GM19025 (cell line): ENCODE measurements at regions not wholly inside any gene's neighbourhood (a gene's known extent, or its start where the extent isn't known, plus 50 kb on each side); places are given as distances from the start of the nearest gene placed in this dataset.
"Not testable (repeated sequence)": the region's sequence is repeated elsewhere in the genome, so short reads cannot be mapped to it uniquely, and the experiment has no call there.

Source experiments
- ATAC-seq: cut with Tn5 transposase; IDR thresholded peaks from one replicate; pipeline ENCODE4 v1.9.1; 2021; ENCODE audit warnings: mild to moderate bottlenecking, low read depth, moderate library complexity; ENCODE audit not compliant: unreplicated experiment

GRCh38 chr7:132030883-132031282 lies 474.5 kb upstream of the PODXL start:
- ATAC-seq: no peak

DNA sequence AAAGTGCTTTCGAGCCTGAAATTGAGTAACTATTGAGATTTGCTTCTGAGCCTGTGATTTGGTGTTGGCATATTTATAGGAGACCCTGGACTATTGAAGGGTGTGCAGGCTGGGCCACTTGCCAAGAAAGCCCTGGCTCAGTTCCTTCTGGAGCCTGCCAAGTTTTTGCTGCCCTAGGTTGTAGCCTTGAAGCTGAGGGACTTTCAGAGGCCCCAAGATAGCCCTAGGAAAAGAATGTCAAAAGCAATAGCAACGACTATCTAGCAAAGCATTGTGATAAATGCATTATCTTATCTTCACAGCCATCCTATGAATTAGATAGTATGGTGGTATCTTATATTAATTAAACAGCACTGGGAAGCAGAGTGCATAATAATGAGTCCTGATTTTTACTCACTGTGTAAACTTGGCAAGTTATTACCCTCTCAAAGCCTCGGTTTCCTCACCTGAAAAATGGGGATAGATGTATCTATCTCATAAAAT lies 473.7 kb upstream of the PODXL start:
- no peak for ATAC-seq

DNA sequence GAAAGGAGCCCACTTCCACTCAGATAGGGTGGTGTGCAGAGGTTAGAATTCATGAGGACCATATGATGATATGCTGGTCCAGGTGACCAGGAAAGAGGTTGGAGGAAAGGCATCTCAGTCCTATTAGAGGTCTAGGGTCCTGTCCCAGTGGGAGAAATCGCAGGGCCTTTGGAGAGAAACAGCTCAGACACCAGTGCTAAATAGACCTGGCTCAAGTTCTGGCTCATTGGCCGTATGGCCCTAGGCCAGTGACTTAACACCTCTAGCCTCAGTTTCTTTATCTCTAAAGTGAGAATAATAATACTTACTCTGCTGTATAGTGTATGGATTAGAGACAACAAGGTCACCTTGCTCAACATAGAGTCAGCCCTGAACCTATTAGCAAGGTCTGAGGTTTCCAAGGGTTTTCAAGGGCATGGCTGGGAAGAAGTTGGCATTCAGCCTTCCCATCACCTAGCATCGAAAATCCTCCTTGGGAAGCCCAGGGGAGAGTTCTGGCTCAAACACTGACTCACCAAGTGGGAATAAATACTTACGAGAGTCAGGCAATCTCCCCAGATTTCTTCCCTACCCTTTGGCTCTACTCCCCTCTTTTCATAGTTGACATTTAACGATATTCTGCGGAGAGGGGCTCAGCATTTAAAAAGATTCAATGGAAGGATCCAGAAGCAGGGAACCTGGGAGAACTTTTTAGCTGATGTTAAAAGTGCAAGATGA lies 473.1 kb upstream of the PODXL start:
- no peak for ATAC-seq

DNA sequence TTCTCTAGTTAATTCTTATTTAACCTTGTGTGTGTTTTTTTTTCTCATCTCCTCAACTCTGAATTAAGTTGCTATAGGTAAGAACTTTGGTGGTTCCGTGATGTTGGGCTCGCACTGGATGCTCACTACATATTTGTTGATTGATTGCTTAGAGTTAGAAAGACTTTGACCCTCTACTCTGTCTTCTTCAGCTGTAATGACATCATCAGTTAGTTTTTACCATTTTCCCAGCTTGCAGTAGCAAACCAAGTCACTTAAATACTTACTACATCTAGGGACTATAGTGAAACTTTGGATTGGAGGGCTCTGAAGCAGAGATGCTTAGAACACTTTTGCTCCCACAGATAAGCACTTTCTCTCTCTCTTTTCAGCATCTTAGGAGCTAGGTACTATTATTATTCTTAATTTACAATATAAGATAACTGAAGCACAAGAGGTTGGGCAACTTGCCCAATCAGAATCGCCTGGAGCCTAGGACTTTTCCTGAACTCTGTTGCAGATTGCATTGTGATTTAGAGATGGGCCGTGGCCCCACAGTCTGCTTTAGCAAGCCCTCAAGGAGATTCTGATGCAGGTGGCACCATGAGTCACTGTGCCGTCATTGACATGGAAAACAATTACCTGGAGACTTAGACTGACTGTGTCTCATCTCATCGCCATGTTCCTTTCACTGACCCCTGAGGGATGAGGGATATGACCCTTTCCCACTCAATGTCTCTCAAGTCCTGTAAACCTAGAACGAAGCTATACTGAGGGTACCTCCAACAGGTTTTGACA lies 471.9 kb upstream of the PODXL start:
- ATAC-seq: no peak

GRCh38 chr7:132024290-132024689 lies 467.9 kb upstream of the PODXL start:
- ATAC-seq: no peak

- ATAC-seq: no peak
Observed at GRCh38 chr7:132023466-132023865, 467.0 kb upstream of the PODXL start.

DNA sequence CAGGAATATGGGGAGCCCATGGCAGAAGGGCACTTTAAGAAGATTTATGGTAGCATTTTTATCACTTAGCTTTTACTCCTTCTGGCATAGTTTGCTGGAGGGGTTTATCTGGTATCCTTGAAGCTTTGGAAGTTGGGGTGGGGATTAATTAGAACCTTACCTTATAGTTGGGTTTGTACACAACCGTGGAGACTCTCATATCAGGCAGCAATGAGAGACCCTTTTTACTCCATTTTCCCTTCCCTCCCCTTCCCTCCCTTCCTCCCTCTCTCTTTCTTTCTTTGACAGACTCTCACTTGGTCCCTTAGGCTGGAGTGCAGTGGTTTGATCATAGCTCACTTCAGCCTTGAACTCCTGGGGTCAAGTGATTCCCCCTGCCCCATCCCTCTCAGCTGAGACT lies 465.8 kb upstream of the PODXL start:
- ATAC-seq: no peak

GRCh38 chr7:132019703-132020102 lies 463.3 kb upstream of the PODXL start:
- ATAC-seq: no peak

DNA sequence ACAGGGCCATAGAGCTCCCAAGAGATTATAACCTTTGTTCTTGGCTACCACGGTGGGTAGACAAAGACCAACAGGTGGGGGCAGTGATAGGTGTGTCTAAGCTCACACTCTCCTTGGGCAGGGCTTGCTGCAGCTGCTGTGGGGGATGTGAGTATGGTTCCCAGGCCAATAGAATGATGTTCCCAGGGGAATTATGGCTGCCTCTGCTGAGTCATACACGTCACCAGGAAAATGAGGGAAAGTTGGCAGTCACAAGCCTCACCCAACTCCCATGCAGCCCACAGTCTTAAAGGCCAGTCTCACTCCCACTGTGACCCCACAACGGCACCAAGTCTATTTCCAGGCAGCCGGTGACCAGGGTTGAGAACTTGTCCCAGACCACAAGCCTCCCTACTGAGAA lies 453.4 kb upstream of the PODXL start:
- no peak for ATAC-seq

GRCh38 chr7:132004529-132004928 lies 448.1 kb upstream of the PODXL start:
- no peak for ATAC-seq

GRCh38 chr7:132002343-132002968 lies 446.0 kb upstream of the PODXL start:
- no peak for ATAC-seq

- ATAC-seq: no peak
Observed at GRCh38 chr7:132001146-132001545, 444.7 kb upstream of the PODXL start.

GRCh38 chr7:131999193-131999592 lies 442.8 kb upstream of the PODXL start:
- no peak for ATAC-seq

DNA sequence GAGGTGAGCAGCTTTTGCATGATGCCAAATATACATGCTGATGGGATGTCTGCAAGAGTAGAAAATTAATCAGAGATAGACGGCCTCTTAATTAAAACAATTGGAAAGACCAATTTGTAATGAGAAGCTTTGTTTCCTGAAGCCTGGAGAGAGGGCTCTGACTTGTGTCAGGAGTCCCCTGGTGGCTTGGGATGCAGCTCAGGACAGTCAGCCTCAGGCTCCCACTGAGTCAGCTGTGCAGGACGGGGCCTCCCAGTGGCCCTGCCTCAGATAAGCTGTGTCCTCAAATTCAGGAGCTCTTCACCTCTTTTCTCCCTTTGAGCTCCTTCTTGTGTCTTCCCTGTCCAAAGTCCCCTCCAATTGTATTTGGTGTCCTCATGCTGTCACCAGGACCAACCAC lies 438.9 kb upstream of the PODXL start:
- ATAC-seq: no peak

DNA sequence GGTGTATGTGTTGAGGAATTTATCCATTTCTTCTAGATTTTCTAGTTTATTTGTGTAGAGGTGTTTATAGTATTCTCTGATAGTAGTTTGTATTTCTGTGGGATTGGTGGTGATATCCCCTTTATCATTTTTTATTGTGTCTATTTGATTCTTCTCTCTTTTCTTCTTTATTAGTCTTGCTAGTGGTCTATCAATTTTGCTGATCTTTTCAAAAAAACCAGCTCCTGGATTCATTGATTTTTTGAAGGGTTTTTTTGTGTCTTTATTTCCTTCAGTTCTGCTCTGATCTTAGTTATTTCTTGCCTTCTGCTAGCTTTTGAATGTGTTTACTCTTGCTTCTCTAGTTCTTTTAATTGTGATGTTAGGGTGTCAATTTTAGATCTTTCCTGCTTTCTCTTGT lies 424.6 kb upstream of the PODXL start:
- ATAC-seq: not testable (repeated sequence)

GRCh38 chr7:131978118-131978517 lies 421.7 kb upstream of the PODXL start:
- ATAC-seq: not testable (repeated sequence)

DNA sequence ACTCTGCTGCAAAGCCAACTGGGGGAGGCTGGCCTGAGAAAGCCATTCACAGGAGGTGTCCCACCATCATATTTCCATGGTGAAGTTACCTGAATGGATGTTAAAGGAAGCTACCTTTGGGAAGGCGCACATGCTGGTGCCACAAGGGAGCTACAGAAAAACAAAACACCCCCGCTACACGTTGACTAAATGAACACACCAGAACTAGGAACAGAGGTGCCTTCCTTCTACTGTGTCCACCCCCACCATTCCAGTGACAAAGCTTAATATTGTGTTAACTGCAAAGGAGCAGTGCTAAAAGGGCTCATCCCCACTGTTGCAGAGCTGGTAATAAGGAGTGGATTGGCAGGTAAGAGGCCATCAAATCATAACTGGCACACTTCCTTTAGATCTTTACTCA lies 420.0 kb upstream of the PODXL start:
- no peak for ATAC-seq

DNA sequence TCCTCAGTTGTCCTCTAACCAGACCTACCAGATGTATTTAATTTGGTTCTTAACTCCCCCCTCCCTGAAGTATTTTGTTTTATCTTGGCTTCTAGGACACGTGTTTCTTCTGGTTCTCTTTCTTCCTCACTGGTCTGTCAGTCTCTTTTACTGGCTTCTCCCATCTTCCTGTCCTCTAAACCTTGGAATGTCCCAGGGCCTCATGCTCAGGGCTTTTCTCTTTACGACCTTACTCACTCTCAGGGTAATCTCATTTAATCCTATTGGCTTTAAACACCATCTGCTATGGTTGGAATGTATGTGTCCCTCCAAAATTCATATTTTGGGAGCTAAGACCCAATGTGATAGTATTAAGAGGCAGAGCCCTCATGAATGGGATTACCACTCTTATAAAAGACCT lies 418.2 kb upstream of the PODXL start:
- ATAC-seq: no peak

GRCh38 chr7:131972251-131972650 lies 415.8 kb upstream of the PODXL start:
- no peak for ATAC-seq

- ATAC-seq: no peak
Observed at GRCh38 chr7:131970602-131971001, 414.2 kb upstream of the PODXL start.

DNA sequence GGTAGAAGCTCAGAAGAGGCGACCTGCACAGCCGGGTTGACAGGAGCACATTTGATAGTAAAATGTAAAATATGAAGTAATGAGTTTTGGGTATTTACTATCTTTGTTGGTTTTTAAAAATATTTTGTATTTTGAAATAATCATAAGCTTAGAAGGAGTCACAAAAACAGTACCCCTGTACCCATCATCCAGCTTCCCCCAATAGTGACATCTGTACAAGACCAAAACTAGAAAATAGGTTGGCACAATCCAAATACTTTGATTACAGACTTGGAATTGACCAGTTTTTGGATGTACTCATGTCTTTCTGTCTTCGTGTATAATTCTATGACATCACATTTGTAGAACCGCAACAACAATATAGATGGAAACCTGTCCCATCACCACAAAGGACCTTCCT lies 413.1 kb upstream of the PODXL start:
- ATAC-seq: no peak
